ENCODE measurements at regions not wholly inside any gene's neighbourhood (a gene's known extent, or its start where the extent isn't known, plus 50 kb on each side); places are given as distances from the start of the nearest gene placed in this dataset.
"Not testable (repeated sequence)": the region's sequence is repeated elsewhere in the genome, so short reads cannot be mapped to it uniquely, and the experiment has no call there.

GRCh38 chr2:106285237-106285829, 91.2 kb upstream of the UXS1 start:
- intact Hi-C loops (cut with DNase I) = no loop called here
- H3K27ac ChIP-seq = no peak overlapping the region
- H3K27me3 ChIP-seq = no peaks in the 10 kb centered on the region
- no peak for TF ChIP-seq CTCF (IDR thresholded peaks at IDR 0.05)
- H3K36me3 ChIP-seq = no peaks in the 10 kb centered on the region
- H3K4me3 ChIP-seq = no peak overlapping the region
- H3K4me1 ChIP-seq = no peaks in the 10 kb centered on the region
- no peak for DNase-seq (ENCODE audit: low spot score in 2 of 2)
- H3K9me3 ChIP-seq = no peaks in the 10 kb centered on the region

GRCh38 chr2:106284691-106285202, 90.6 kb upstream of the UXS1 start:
- Histone ChIP-seq H3K27me3 (no peaks in the 10 kb centered on the region), H3K9me3 (no peaks in the 10 kb centered on the region), H3K4me1 (no peaks in the 10 kb centered on the region), H3K27ac (no peak overlapping the region), H3K4me3 (no peak overlapping the region), H3K36me3 (no peaks in the 10 kb centered on the region)
- intact Hi-C loops (cut with DNase I) = no loop called here
- no peak for TF ChIP-seq CTCF (IDR thresholded peaks at IDR 0.05)
- DNase-seq (ENCODE audit: low spot score in 2 of 2) = no peak

GRCh38 chr2:106284255-106284654, 90.2 kb upstream of the UXS1 start:
- intact Hi-C loops (cut with DNase I) = no loop called here
- Histone ChIP-seq H3K36me3 (no peaks in the 10 kb centered on the region), H3K4me3 (no peak overlapping the region), H3K27ac (no peak overlapping the region), H3K27me3 (no peaks in the 10 kb centered on the region), H3K9me3 (no peaks in the 10 kb centered on the region), H3K4me1 (no peaks in the 10 kb centered on the region)
- DNase-seq (ENCODE audit: low spot score in 2 of 2) = no peak
- TF ChIP-seq CTCF (IDR thresholded peaks at IDR 0.05) = no peak

- intact Hi-C loops (cut with DNase I); H3K27ac ChIP-seq; H3K4me3 ChIP-seq; H3K36me3 ChIP-seq; H3K27me3 ChIP-seq; H3K9me3 ChIP-seq; DNase-seq (ENCODE audit: low spot score in 2 of 2); H3K4me1 ChIP-seq: not testable (repeated sequence)
These were observed 89.4 kb upstream of the UXS1 start for GRCh38 chr2:106283228-106284152.

- H3K27me3 ChIP-seq = no peaks in the 10 kb centered on the region
These were observed 88.5 kb upstream of the UXS1 start for GRCh38 chr2:106282462-106283170.

GRCh38 chr2:106281907-106282430, 87.9 kb upstream of the UXS1 start:
- H3K4me3 ChIP-seq; H3K9me3 ChIP-seq; H3K27ac ChIP-seq; intact Hi-C loops (cut with DNase I); H3K4me1 ChIP-seq; H3K36me3 ChIP-seq; DNase-seq (ENCODE audit: low spot score in 2 of 2); H3K27me3 ChIP-seq: not testable (repeated sequence)

More at GRCh38 chr2:106282462-106283170, 88.5 kb upstream of the UXS1 start:
- intact Hi-C loops (cut with DNase I) = no loop called here
- DNase-seq (ENCODE audit: low spot score in 2 of 2) = no peak
- TF ChIP-seq CTCF (IDR thresholded peaks at IDR 0.05) = no peak
- Histone ChIP-seq H3K27ac (no peak overlapping the region), H3K9me3 (no peaks in the 10 kb centered on the region), H3K4me3 (no peak overlapping the region), H3K4me1 (no peaks in the 10 kb centered on the region), H3K36me3 (no peaks in the 10 kb centered on the region)

Measured in ascending aorta (tissue), 2 donors.